ENCODE measurements at regions not wholly inside any gene's neighbourhood (a gene's known extent, or its start where the extent isn't known, plus 50 kb on each side); places are given as distances from the start of the nearest gene placed in this dataset.

DNA sequence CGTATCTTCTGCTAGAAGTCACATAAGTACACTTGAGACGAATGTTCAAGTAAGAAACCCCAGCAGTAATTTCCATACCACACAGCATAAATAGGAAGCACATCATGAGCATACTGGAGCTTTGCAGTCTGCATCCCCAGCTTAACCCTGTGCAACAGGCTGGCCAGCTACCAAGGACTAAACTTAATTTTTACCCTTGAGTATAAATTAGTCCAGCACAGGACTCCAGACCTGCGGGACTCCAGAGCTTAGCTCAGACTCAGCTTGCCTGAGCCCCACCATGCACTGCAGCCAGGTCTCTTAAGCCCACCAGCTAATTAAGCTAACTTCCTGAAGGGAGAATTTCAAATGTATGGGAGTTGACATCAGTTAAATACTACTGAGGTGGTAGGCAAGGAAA is 491.0 kb downstream of the ARHGEF28 start:
- no peak for TF ChIP-seq EP300 (IDR thresholded peaks at IDR 0.05)
- TF ChIP-seq CTCF (IDR thresholded peaks at IDR 0.05) = no peak
- TF ChIP-seq POLR2A (IDR thresholded peaks at IDR 0.05) = no peak

Measured in ovary (tissue), 3 donors.